ENCODE measurements at regions not wholly inside any gene's neighbourhood (a gene's known extent, or its start where the extent isn't known, plus 50 kb on each side); places are given as distances from the start of the nearest gene placed in this dataset.
A peak's percentile ranks its signal among the peaks of the same experiment; 100 is the strongest.
"Not testable (repeated sequence)": the region's sequence is repeated elsewhere in the genome, so short reads cannot be mapped to it uniquely, and the experiment has no call there.

DNA sequence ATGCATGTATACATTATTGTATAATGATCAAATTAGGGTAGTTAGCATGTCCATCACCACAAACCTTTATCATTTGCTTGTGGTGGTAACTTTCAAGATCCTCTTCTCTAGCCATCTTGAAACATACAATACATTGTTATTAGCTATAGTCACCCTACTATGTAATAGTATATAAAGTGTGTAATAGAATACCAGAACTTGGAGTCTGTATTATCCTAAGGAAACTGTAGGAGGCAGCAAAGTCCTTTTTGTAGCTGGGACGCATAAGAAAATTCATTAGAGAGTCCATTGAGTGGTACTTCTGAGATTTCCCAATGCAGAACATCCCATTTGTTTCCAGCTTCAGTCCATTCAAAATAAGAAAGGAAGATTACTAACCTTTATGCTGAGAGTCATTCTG is 325.9 kb upstream of the LRFN5 start:
- DNase-seq = peak; percentile 36

DNA sequence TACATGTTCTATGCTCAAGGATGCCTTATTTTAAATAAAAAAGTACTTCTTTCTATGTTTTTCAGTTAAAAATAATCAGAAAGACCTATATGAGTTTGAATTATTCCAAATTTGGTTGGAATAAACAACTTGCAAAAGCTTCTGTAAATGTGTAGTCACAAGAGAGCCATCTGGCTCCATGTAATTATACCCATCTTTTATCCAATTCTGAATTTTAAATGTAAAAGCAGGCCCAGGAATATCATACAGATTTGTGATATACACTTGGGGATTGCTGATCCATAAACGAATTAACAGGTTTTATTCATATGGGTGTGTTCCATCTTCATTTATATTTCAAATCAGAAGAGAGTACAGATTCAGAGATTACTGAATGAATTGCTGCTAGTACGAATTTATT is 329.2 kb upstream of the LRFN5 start:
- no peak for DNase-seq

DNA sequence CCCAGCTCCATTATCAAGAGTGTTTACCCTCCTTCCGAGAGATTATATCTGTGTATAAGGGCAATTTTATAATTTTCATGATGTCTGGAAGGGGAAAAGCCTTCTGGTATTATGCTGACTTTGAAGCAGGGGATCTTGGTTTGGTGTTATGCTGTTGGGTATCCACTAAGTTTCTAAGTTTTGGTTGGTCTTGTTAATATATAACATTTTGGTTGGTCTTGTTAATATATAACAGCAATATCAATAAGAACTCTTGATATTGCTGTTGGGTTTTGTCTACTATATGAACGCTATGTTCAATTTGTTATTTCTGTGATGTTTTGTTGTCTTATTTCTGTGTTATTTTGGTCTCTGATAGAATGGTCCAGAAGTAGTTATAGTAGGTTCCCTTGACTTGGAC is 349.2 kb upstream of the LRFN5 start:
- DNase-seq = no peak

DNA sequence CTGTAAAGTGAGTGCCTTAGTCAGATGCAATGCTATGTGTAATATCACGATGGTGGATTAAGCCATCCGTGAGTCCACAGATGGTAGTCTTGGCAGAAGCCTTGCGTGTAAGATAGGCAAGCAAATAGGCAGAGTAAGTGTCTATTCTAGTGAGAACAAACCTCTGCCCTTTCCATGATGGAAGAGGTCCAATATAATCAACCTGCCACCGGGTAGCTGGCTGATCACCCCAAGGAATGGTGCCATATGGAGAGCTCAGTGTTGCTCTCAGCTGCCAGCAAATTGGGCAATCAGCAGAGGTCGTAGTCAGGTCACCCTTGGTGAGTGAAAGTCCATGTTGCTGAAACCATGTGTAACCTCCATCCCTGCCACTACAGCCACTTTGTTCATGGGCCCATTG is 371.2 kb upstream of the LRFN5 start:
- DNase-seq = no peak

DNA sequence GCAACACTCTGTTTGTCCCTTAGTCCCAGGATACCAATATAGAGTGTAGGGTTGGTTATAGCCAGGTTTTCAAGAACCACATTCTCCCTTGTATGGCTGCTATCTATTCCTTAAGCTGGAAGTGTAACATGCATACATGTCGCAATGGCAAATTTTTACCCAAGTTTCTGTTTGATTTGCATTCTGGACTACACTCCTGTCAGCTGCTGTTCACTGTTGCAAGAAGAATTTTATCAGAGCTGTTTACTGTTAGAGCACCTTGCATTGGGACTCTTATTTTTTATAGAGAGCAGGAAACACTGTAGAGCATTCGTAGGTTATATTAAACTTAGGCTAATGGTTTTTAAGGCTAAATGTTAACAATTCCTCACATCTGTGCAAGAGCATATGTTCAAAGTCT is 376.0 kb upstream of the LRFN5 start:
- no peak for DNase-seq

DNA sequence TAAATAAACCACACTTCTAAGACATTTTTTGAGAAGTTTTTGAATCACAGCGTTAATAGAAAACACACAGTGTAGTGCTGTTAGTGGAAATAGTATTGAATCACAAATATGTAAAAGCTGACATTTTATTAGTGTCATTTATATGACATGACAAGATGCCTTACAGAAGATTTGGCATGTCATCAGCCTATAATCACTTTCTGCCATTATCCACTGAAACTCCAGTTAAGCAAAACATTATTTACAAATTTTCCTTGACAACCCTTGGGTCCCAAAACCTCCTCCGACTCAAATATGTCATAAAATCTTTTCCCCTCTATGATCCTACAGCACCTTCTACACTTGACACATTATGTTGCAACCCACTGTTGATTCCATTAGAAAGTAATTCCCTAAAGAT is 376.9 kb upstream of the LRFN5 start:
- DNase-seq = no peak

DNA sequence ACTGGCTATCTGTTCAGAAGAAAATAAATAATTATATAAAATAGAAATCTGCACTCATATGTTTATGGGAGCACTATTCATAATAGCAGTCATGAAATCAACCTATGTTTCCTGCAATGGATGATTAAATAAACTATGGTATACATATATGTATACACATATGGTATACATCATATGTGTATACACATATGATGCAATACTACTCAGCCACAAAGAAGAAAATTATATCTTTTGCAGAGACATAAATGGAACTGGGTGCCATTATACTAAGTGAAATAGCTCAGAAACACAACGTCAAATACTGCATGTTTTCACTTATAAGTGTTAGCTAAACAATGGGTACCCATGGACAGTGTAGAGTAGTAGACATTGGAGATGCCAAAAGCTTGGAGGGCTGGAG is 381.2 kb upstream of the LRFN5 start:
- DNase-seq = no peak

DNA sequence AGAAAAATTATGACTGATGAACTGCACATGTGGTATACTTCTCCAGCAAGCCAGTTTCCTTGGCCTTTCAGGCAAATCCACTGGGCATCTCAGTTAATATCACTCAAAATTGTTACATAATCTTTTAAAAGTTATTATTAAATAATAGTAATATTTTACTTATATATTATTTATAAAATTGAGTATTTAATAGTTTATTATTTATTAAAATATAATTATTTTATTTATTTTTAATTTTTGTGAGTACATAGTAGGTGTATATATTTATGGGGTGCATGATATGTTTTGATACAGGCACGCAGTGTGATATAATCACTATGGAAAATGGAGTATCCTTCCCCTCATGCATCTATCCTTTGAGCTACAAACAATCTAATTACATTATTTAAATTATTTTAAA is 384.1 kb upstream of the LRFN5 start:
- no peak for DNase-seq

DNA sequence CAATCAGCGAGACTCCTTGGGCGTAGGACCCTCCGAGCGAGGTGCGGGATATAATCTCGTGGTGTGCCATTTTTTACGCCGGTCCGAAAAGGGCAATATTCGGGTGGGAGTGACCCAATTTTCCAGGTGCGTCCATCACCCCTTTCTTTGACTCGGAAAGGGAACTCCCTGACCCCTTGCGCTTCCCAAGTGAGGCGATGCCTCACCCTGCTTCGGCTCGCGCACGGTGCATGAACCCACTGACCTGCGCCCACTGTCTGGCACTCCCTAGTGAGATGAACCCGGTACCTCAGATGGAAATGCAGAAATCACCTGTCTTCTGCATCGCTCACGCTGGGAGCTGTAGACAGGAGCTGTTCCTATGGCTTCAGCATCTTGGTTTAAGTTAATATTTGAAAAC is 391.7 kb upstream of the LRFN5 start:
- DNase-seq = not testable (repeated sequence)

DNA sequence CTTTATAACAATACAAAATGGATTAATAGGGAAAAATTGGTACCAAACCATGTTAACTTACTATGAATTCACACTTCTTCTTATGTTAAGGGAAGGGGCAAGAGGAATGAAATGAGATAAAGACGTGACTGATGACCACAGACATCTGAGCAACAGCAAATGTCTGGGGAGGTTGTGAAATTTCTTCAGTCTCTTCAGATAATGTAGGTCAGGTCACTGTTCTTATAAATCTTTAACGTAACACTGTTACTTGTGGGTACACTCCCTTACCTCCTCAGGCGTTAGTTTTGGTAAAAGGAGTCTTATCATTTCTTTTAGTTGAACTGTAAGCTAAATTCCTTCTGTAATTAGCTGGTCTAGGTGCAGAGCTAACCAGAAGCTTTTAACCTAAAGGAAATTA is 405.0 kb upstream of the LRFN5 start:
- peak; percentile 78 for DNase-seq

DNA sequence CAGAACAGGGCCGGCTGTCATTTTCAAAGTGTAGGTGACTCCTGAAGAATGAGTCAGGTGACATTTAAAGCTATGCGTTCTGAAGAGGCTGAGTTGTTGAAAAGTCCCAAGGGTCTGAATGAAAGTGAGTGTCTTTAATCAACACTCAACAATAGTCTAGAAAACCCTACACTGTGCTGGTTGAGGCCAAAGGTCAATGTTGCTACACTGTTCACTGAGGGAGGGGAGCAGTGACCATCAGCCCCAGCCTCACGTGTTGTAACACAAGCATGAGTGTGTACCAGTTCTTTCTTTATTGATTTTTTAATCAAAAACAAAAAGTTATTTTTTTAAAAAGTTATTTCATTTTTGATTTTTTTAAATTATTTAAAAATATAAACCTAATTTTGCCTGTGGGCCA is 418.8 kb upstream of the LRFN5 start:
- no peak for DNase-seq

DNA sequence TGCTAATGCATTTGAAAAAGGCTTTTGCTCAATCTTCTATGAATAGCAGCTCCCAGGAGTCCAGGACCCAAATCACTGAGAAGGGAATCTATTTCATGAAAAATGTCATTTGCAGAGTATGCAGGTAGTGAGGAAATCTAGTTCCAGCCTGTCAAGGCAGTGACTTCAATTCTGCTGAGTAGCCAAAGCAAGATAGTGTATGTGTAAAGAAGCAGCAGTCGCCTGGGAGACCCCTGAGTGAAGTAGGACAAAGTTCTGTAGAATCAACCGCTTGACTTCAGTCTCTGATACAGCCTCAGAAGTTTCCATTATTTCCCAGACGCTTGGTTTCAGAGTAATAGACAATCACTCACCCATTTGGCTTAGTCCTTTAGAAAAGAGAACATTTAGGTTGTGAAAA is 435.6 kb upstream of the LRFN5 start:
- no peak for DNase-seq

DNA sequence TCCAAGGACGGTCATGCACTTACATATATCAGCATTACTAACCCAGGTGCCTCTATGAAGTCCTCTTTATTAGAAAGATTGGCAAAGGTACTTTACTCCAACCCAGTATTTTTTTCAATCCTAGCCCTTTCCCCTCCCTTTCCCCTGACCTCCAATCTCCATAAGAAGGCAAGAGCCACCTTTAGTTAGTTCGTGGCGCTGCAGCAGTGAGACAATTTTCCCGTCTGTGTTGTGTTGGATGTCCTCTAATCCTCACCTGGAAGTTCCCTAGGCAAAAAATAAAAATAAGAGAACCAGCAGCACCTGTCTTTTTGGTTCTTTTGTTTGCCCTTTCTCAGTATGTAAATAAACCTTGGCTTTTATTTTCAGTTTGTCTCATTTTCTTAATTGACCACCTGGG is 439.6 kb upstream of the LRFN5 start:
- DNase-seq = no peak

DNA sequence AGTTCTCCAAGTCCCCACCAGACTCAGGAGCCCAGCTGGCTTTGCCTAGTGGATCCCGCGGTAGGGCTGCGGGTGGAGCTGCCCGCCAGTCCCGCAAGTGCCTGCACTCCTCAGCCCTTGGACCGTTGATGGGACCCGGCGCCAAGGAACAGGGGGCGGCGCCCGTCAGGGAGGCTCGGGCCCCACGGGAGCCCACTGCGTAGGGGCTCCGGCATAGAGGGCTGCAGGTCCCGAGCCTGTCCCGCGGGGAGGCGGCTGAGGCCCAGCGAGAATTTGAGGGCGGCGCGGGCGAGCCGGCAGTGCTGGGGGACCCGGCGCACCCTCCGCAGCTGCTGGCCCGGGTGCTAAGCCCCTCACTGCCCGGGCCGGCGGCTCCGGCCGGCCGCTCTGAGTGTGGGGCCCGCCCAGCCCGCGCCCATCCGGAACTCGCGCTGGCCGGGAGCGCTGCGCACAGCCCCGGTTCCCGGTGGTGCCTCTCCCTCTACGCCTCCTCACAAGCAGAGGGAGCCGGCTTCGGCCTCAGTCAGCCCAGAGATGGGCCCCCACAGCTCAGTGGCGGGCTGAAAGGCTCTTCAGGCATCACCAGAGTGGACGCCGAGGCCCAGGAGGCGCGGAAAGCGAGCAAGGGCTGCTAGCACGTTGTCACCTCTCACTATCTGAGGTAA is 452.4 kb upstream of the LRFN5 start:
- no peak for DNase-seq

DNA sequence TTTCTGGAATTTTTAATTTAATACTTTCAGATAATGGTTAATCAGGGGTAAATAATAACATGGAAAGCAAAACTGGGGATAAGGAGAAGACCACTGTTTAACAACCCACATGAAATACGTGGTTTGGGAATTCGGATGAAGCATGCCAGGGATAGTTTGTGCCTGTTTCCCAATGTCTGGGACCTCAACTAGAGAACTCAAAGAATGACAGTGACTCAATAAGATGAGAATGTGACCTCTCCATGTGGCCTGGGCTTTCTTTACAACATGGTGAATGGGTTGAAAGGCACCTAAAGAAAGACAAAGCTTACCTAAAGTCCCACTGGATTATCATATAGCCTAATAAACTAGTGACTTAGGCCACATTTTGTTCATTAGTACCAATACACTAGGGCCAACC is 460.3 kb upstream of the LRFN5 start:
- no peak for DNase-seq

DNA sequence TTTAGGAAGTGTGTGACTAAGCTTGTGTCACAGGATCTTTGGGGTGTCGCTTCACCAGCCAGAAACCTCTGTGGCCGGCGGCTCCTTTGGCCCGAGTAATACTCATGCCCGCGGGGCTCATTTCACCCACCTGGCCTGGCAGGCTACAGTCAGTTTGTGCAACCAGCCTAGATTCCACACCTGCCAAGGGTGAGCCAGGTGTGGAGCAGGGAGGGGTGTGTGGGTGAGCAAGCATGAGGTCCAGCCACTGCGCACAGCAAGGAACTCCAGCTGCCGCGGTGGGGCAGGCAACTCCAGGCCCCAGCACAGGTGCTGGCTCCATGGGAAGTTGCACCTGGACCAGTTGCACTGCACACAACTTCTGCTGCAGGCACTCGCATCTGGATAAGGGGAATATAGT is 462.3 kb upstream of the LRFN5 start:
- DNase-seq = no peak

DNA sequence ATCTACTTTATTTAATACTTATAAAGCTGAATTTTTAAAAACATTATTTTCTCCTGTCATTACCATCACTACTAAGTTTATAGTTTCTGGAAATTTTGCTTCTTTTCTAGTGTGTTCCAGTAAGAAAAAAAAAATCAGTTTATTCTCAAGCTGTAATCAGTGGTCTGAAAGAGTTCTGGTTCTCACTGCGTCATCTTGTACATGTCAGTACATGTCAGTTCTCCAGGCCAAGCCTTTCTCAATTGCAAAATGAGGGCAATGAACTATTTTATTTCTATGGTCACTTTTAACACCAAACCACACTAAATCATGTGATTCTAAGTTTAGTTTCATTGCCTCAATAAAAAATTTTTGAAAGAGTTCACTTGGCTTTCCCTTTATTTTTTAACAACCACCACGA is 468.9 kb upstream of the LRFN5 start:
- no peak for DNase-seq

DNA sequence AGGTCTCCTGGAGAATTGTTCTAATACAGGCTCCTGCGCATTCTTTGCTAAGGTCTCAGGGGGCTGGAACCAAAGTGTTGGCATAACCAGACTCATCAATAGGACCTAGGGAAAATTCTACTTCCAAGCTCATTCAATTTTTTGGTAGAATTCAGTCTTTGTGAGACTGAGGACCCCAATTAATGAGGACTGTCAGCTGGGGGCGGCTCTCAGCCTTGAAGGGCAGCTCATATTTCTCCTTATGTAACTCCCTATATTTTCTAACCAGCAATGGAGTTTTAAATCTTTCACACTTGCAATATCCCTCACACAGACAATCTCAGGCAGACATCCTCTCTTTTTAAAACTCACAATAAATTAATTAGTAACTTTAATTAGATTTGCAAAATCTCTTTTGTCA is 476.4 kb upstream of the LRFN5 start:
- no peak for DNase-seq

DNA sequence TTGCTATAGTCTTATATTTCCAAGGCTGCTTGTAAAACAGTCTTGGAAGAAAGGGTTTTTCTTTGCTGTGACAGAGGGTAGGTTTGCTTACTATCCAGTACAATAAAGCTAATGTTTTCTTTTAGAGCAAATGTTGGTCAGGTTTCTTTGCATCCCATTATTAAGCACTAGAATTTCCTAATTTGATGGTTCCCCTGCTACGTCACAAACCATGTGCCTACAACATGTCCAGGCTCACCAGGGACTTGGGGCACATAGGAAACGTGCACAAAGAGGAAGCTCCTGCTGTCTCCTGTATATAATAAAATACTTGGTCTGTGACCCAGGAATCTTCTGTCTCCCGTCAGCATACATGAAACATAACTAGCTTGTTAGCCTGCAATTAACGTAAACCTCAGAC is 486.3 kb upstream of the LRFN5 start:
- no peak for DNase-seq

DNA sequence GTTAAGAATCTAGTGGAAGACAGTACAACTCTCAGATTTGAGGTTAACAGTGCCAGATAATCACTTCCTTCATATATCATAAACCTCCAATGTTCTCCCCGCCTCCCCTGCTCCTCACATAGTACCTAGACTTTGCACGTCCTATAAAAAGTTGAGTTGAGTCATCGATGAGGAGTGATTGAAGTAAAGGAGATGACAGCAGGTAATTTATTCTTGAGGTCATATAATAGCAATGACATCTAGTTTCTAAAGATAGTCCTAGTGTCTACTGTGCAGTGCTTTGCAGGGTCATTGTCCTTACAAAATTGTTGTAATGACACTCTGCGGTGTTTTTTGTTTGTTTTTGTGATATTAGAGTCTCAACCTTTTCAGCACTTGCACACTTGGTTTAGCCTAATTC is 510.5 kb upstream of the LRFN5 start:
- no peak for DNase-seq

DNA sequence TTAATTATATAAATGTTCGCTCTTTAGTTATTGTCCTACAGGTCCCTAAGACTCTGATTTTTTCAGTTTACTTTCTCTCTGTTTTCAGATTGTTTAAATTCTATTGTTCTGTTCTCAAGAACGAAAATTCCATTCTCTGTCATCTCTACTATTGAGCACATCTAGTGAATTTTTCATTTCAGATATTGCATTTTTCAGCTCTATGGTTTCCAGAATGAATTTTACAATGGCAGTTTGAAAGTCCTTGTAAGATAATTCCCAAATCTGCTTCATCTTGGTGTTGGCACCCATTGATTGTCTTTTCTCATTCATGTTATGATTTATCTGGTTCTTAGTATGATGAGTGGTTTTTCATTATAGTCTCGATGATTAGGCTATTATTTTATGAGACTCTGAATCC is 519.6 kb upstream of the LRFN5 start:
- DNase-seq = peak; percentile 2

DNA sequence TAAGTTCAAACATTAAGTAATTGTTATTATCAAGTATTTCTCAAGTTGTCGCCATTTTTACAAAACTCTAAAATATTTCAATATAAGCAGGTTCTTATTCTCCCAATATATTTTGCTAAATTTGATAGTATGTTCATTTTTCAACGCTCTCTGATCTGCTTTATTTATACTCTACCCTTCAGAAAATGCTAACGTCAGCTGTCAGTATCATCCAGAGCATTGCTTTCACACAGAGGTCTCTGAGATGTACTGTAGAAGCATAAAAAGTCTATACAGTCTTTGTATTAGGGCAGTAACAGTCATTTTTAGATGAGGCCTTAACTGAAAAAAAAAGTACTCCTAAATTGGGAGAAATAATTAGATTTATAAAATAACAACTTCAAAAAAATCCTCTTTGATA is 533.1 kb upstream of the LRFN5 start:
- no peak for DNase-seq

DNA sequence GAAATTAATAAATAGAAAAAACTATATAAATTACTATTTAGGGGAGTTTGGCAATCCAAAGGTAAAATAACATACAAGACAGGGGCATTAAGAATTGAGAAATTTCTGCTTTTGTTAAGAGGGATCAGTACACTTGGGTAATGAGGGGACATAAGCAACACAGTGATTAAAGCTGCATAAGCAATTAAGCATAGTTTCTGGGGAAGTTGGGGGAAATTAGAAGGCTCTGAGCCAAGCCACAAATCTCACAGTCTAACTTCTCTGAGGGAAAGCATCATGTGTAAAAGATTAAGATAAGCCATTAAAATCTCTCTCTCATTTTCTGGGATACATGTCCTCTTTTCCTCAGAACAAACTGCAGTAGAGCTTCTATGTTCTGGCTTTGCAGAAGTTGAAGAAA is 533.9 kb upstream of the LRFN5 start:
- DNase-seq = peak; percentile 2

DNA sequence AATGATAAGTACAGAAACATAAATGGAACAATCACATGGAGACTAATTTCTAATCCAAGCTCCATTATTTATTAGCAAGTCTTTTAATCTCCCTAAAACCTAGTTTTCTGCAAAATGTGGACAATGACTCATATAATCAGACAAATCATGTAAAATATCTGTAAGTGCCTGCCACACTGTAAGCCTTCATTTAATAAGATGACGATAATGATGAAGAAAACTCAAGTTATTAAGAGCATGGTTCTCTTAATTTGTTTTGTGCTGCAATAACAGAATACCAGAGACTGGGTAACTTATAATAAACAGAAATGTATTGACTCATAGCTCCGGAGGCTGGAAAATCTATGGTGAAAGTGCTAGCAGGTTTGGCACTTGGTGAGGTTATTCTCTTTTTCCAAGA is 535.3 kb upstream of the LRFN5 start:
- no peak for DNase-seq

DNA sequence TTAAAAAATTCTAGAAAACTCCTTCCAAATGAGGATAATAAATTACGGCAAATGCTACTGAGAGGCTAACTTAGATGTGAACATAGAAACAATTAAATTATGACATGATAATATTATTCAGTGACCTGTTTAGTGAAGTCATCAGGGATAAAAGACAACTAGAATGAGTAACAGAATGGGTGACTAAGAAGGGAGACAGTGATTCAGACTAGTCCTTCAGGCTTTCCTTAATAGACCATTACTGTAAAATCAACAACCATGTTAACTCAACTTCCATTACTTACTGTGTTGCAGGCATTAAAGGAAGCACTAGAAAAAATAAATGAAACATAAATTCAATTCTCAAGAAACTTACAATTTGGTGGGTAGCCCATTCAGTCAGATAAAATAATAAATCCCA is 543.9 kb upstream of the LRFN5 start:
- no peak for DNase-seq

DNA sequence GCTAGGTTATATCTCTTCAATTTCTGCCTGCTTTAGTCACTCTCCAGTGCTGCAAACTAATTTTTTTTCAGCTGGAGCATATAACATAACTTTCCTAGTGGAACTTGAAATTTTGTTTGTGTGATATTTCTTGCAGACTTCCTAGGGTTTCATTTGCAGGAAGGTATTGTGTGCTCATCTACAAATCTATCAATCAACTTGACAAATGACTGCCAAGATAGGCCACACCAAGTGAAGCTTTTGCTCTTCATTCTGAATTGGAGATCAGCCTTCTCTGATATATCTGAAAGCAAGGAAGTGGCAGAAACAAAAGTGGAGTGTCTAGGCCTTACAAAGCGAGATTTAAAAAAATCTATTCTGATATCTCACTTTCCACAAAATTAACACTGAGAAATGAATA is 551.1 kb upstream of the LRFN5 start:
- DNase-seq = no peak
